GM12878 (cell line): ENCODE measurements at regions not wholly inside any gene's neighbourhood (a gene's known extent, or its start where the extent isn't known, plus 50 kb on each side); places are given as distances from the start of the nearest gene placed in this dataset.

ENCODE experiments used
- ASH2L ChIP-seq: fragments of 300-600, 200-600 bp; sonication (generic); IDR thresholded peaks from 2 replicates; pipeline ENCODE4 v1.6.1; 2017; ENCODE audit warnings: low read depth, mild to moderate bottlenecking, borderline replicate concordance
- JUND ChIP-seq: IDR thresholded peaks from 2 replicates; pipeline ENCODE4 v1.6.1; 2012; ENCODE audit warnings: low read depth, mild to moderate bottlenecking, low read length, improper control_type of control experiment, moderate library complexity
- MXI1 ChIP-seq: fragments of 150-350 bp; IDR thresholded peaks from 2 replicates; pipeline ENCODE4 v1.6.1; 2011; ENCODE audit warnings: low read depth, mild to moderate bottlenecking, inconsistent platforms, low read length, improper control_type of control experiment
- MYC ChIP-seq: IDR thresholded peaks from 2 replicates; pipeline ENCODE4 v1.6.1; 2011; ENCODE audit warnings: mild to moderate bottlenecking, low read length, moderate library complexity, inconsistent platforms; ENCODE audit not compliant: insufficient read depth, insufficient replicate concordance, insufficient read length, severe bottlenecking
- NFIC ChIP-seq: IDR thresholded peaks from 2 replicates; pipeline ENCODE4 v1.6.1; 2012; ENCODE audit warnings: low read depth, mild to moderate bottlenecking, inconsistent platforms, low read length, moderate library complexity
- PAX5 ChIP-seq: IDR thresholded peaks from 2 replicates; pipeline ENCODE4 v1.6.1; 2011; ENCODE audit warnings: low read depth, low read length, borderline replicate concordance
- POLR2A ChIP-seq: IDR thresholded peaks from 2 replicates; pipeline ENCODE4 v1.6.1; 2011; ENCODE audit warnings: low read depth, mild to moderate bottlenecking, low read length
- POLR2AphosphoS5 ChIP-seq: IDR thresholded peaks from 2 replicates; pipeline ENCODE4 v1.6.1; 2011; ENCODE audit warnings: mild to moderate bottlenecking, low read length, inconsistent platforms
- TF ChIP-seq, protein P1 (sequence below), 3 experiments: IDR thresholded peaks in 2 of 3; conservative IDR thresholded peaks in 1 of 3; 2 replicates each; pipeline ENCODE4 v1.5.1; 2011; ENCODE audit warnings: low read depth in 3 of 3, low read length in 3 of 3, mild to moderate bottlenecking in 3 of 3, control low read depth in 2 of 3, moderate library complexity in 2 of 3, inconsistent platforms in 1 of 3, mixed read lengths in 1 of 3; ENCODE audit not compliant: control insufficient read depth in 2 of 3, insufficient read depth in 1 of 3; ENCODE audit errors: extremely low read depth in 1 of 3
- TF ChIP-seq, protein P2 (sequence below): fragments of 150-350 bp; IDR thresholded peaks from 2 replicates; pipeline ENCODE4 v1.6.1; 2016; ENCODE audit warnings: low read depth, low read length
- TF ChIP-seq, protein P3 (sequence below): fragments of 450-650 bp; IDR thresholded peaks from 2 replicates; pipeline ENCODE4 v1.6.1; 2016; ENCODE audit warnings: mild to moderate bottlenecking
- TF ChIP-seq, protein P4 (sequence below): IDR thresholded peaks from 2 replicates; pipeline ENCODE4 v1.6.1; 2012; ENCODE audit warnings: low read depth, low read length, improper control_type of control experiment
- TF ChIP-seq, protein P5 (sequence below): fragments of 450-650 bp; IDR thresholded peaks from 2 replicates; pipeline ENCODE4 v1.6.1; 2018; ENCODE audit warnings: borderline replicate concordance, mild to moderate bottlenecking; ENCODE audit not compliant: partially characterized antibody

DNA sequence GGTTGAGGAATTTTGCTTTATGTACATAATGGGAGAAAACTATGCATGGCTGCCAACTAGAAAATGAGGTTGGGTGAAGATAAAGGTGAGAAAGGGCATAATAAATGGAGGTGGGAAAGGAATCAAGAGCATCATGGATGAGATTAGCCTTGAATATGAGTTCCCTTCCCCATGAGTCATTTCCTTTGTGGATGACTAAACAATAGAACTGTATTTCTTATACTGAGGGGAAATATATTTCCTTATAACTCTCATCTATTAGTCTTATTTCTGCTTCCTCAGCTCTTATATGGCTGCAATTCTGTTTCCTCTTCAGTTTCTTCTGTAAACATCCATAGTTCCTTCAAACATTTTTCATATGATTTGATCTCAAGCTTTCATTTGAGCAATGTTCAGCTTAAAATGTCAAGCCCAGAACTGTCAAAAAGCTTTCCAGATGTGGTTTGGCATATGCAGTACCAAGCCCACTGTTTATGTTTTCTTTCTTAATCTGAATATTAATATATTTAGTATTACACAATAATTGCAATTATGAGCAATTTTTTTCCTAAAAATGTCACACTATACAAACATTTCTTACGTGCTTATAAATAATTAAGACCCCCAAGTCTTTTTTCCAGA, 100.7 kb upstream of the GRPR start:
- TF ChIP-seq POLR2AphosphoS5 (no peak), JUND (no peak), ASH2L (no peak), MXI1 (no peak), NFIC (no peak), PAX5 (no peak), MYC (no peak), POLR2A (no peak)
- TF ChIP-seq, protein P1, sequence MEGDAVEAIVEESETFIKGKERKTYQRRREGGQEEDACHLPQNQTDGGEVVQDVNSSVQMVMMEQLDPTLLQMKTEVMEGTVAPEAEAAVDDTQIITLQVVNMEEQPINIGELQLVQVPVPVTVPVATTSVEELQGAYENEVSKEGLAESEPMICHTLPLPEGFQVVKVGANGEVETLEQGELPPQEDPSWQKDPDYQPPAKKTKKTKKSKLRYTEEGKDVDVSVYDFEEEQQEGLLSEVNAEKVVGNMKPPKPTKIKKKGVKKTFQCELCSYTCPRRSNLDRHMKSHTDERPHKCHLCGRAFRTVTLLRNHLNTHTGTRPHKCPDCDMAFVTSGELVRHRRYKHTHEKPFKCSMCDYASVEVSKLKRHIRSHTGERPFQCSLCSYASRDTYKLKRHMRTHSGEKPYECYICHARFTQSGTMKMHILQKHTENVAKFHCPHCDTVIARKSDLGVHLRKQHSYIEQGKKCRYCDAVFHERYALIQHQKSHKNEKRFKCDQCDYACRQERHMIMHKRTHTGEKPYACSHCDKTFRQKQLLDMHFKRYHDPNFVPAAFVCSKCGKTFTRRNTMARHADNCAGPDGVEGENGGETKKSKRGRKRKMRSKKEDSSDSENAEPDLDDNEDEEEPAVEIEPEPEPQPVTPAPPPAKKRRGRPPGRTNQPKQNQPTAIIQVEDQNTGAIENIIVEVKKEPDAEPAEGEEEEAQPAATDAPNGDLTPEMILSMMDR (IDR thresholded peaks at IDR 0.05 in 2 of 3, conservative IDR thresholded peaks at IDR 0.05 in 1 of 3; ENCODE audit: control insufficient read depth in 2 of 3, extremely low read depth in 1 of 3, insufficient read depth in 1 of 3, low read depth in 3 of 3, low read length in 3 of 3): no peak
- TF ChIP-seq, protein P2, sequence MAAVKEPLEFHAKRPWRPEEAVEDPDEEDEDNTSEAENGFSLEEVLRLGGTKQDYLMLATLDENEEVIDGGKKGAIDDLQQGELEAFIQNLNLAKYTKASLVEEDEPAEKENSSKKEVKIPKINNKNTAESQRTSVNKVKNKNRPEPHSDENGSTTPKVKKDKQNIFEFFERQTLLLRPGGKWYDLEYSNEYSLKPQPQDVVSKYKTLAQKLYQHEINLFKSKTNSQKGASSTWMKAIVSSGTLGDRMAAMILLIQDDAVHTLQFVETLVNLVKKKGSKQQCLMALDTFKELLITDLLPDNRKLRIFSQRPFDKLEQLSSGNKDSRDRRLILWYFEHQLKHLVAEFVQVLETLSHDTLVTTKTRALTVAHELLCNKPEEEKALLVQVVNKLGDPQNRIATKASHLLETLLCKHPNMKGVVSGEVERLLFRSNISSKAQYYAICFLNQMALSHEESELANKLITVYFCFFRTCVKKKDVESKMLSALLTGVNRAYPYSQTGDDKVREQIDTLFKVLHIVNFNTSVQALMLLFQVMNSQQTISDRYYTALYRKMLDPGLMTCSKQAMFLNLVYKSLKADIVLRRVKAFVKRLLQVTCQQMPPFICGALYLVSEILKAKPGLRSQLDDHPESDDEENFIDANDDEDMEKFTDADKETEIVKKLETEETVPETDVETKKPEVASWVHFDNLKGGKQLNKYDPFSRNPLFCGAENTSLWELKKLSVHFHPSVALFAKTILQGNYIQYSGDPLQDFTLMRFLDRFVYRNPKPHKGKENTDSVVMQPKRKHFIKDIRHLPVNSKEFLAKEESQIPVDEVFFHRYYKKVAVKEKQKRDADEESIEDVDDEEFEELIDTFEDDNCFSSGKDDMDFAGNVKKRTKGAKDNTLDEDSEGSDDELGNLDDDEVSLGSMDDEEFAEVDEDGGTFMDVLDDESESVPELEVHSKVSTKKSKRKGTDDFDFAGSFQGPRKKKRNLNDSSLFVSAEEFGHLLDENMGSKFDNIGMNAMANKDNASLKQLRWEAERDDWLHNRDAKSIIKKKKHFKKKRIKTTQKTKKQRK: no peak
- TF ChIP-seq, protein P3, sequence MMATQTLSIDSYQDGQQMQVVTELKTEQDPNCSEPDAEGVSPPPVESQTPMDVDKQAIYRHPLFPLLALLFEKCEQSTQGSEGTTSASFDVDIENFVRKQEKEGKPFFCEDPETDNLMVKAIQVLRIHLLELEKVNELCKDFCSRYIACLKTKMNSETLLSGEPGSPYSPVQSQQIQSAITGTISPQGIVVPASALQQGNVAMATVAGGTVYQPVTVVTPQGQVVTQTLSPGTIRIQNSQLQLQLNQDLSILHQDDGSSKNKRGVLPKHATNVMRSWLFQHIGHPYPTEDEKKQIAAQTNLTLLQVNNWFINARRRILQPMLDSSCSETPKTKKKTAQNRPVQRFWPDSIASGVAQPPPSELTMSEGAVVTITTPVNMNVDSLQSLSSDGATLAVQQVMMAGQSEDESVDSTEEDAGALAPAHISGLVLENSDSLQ: no peak
- TF ChIP-seq, protein P4, sequence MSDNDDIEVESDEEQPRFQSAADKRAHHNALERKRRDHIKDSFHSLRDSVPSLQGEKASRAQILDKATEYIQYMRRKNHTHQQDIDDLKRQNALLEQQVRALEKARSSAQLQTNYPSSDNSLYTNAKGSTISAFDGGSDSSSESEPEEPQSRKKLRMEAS: no peak
- TF ChIP-seq, protein P5, sequence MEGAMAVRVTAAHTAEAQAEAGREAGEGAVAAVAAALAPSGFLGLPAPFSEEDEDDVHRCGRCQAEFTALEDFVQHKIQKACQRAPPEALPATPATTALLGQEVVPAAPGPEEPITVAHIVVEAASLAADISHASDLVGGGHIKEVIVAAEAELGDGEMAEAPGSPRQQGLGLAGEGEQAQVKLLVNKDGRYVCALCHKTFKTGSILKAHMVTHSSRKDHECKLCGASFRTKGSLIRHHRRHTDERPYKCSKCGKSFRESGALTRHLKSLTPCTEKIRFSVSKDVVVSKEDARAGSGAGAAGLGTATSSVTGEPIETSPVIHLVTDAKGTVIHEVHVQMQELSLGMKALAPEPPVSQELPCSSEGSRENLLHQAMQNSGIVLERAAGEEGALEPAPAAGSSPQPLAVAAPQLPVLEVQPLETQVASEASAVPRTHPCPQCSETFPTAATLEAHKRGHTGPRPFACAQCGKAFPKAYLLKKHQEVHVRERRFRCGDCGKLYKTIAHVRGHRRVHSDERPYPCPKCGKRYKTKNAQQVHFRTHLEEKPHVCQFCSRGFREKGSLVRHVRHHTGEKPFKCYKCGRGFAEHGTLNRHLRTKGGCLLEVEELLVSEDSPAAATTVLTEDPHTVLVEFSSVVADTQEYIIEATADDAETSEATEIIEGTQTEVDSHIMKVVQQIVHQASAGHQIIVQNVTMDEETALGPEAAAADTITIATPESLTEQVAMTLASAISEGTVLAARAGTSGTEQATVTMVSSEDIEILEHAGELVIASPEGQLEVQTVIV: no peak
